ENCODE measurements at regions not wholly inside any gene's neighbourhood (a gene's known extent, or its start where the extent isn't known, plus 50 kb on each side); places are given as distances from the start of the nearest gene placed in this dataset.

- no peak overlapping the region for H3K4me3 ChIP-seq (ENCODE audit: low read length in 2 of 2)
- no peak overlapping the region for H3K27ac ChIP-seq (ENCODE audit: low read depth, low read length)
- POLR2A ChIA-PET (ENCODE audit: partially characterized antibody): no interaction called here
- H3K27me3 ChIP-seq (ENCODE audit: insufficient read depth, low read length): no peaks in the 10 kb centered on the region
- intact Hi-C loops (cut with micrococcal nuclease): no loop called here
- DNase-seq: no peak
- no peaks in the 10 kb centered on the region for H3K36me3 ChIP-seq (ENCODE audit: insufficient read depth, low read length)
- Mint-ChIP-seq H3K36me3 (no peaks in the 10 kb centered on the region), H3K27ac (no peak overlapping the region), H3K4me1 (no peaks in the 10 kb centered on the region), H3K27me3 (no peaks in the 10 kb centered on the region), H3K4me3 (no peak overlapping the region), H3K9me3 (peaks cover 0 to 3% (median 0%) of the 10 kb centered on the region in 8 donors)
- no peaks in the 10 kb centered on the region for H3K9me3 ChIP-seq (ENCODE audit: control insufficient read depth in 1 of 2, low read length in 2 of 2)
- CTCF ChIA-PET (ENCODE audit: partially characterized antibody): no interaction called here
- no peaks in the 10 kb centered on the region for H3K4me1 ChIP-seq (ENCODE audit: insufficient read depth, low read length)
Measured at GRCh38 chr4:123994917-123995316, 598.3 kb downstream of the SPRY1 start.

GRCh38 chr4:123995936-123996335, 599.3 kb downstream of the SPRY1 start:
- Histone ChIP-seq H3K4me3 (ENCODE audit: low read length in 2 of 2) (no peak overlapping the region), H3K4me1 (ENCODE audit: insufficient read depth, low read length) (no peaks in the 10 kb centered on the region), H3K36me3 (ENCODE audit: insufficient read depth, low read length) (no peaks in the 10 kb centered on the region), H3K9me3 (ENCODE audit: control insufficient read depth in 1 of 2, low read length in 2 of 2) (no peaks in the 10 kb centered on the region), H3K27ac (ENCODE audit: low read depth, low read length) (no peak overlapping the region), H3K27me3 (ENCODE audit: insufficient read depth, low read length) (no peaks in the 10 kb centered on the region)
- CTCF ChIA-PET (ENCODE audit: partially characterized antibody): no interaction called here
- DNase-seq: no peak
- intact Hi-C loops (cut with micrococcal nuclease): no loop called here
- Mint-ChIP-seq H3K9me3 (peaks cover 0 to 3% (median 0%) of the 10 kb centered on the region in 8 donors), H3K4me1 (no peaks in the 10 kb centered on the region), H3K4me3 (no peak overlapping the region), H3K27ac (no peak overlapping the region), H3K36me3 (no peaks in the 10 kb centered on the region), H3K27me3 (no peaks in the 10 kb centered on the region)
- POLR2A ChIA-PET (ENCODE audit: partially characterized antibody): no interaction called here

- no peaks in the 10 kb centered on the region for H3K36me3 ChIP-seq (ENCODE audit: insufficient read depth, low read length)
- Mint-ChIP-seq H3K4me1 (no peaks in the 10 kb centered on the region), H3K27ac (no peak overlapping the region), H3K9me3 (peaks cover 0 to 3% (median 0%) of the 10 kb centered on the region in 8 donors), H3K36me3 (no peaks in the 10 kb centered on the region), H3K4me3 (no peak overlapping the region), H3K27me3 (no peaks in the 10 kb centered on the region)
- H3K4me1 ChIP-seq (ENCODE audit: insufficient read depth, low read length): no peaks in the 10 kb centered on the region
- CTCF ChIA-PET (ENCODE audit: partially characterized antibody): no interaction called here
- POLR2A ChIA-PET (ENCODE audit: partially characterized antibody): no interaction called here
- no peak overlapping the region for H3K4me3 ChIP-seq (ENCODE audit: low read length in 2 of 2)
- H3K27me3 ChIP-seq (ENCODE audit: insufficient read depth, low read length): no peaks in the 10 kb centered on the region
- intact Hi-C loops (cut with micrococcal nuclease): no loop called here
- no peaks in the 10 kb centered on the region for H3K9me3 ChIP-seq (ENCODE audit: control insufficient read depth in 1 of 2, low read length in 2 of 2)
- no peak for DNase-seq
- H3K27ac ChIP-seq (ENCODE audit: low read depth, low read length): no peak overlapping the region
Measured at GRCh38 chr4:123996718-123997510, 600.3 kb downstream of the SPRY1 start.

GRCh38 chr4:123997776-123998449, 601.3 kb downstream of the SPRY1 start:
- ChIA-PET POLR2A (ENCODE audit: partially characterized antibody) (no interaction called here), CTCF (ENCODE audit: partially characterized antibody) (no interaction called here)
- Histone ChIP-seq H3K27ac (ENCODE audit: low read depth, low read length) (no peak overlapping the region), H3K4me3 (ENCODE audit: low read length in 2 of 2) (no peak overlapping the region), H3K9me3 (ENCODE audit: control insufficient read depth in 1 of 2, low read length in 2 of 2) (no peaks in the 10 kb centered on the region), H3K4me1 (ENCODE audit: insufficient read depth, low read length) (no peaks in the 10 kb centered on the region), H3K36me3 (ENCODE audit: insufficient read depth, low read length) (no peaks in the 10 kb centered on the region), H3K27me3 (ENCODE audit: insufficient read depth, low read length) (no peaks in the 10 kb centered on the region)
- no peak overlapping the region for H3K27ac Mint-ChIP-seq
- no peaks in the 10 kb centered on the region for H3K27me3 Mint-ChIP-seq
- no peak overlapping the region for H3K4me3 Mint-ChIP-seq
- H3K36me3 Mint-ChIP-seq: no peaks in the 10 kb centered on the region
- peaks cover 0 to 2% (median 0%) of the 10 kb centered on the region in 8 donors for H3K9me3 Mint-ChIP-seq
- H3K4me1 Mint-ChIP-seq: no peaks in the 10 kb centered on the region
- DNase-seq: no peak
- intact Hi-C loops (cut with micrococcal nuclease): no loop called here

GRCh38 chr4:124000233-124000632, 603.6 kb downstream of the SPRY1 start:
- ChIA-PET POLR2A (ENCODE audit: partially characterized antibody) (no interaction called here), CTCF (ENCODE audit: partially characterized antibody) (no interaction called here)
- no peaks in the 10 kb centered on the region for H3K36me3 Mint-ChIP-seq
- Histone ChIP-seq H3K4me1 (ENCODE audit: insufficient read depth, low read length) (no peaks in the 10 kb centered on the region), H3K36me3 (ENCODE audit: insufficient read depth, low read length) (no peaks in the 10 kb centered on the region), H3K27ac (ENCODE audit: low read depth, low read length) (no peak overlapping the region), H3K27me3 (ENCODE audit: insufficient read depth, low read length) (no peaks in the 10 kb centered on the region), H3K4me3 (ENCODE audit: low read length in 2 of 2) (no peak overlapping the region), H3K9me3 (ENCODE audit: control insufficient read depth in 1 of 2, low read length in 2 of 2) (no peaks in the 10 kb centered on the region)
- intact Hi-C loops (cut with micrococcal nuclease): no loop called here
- no peak for DNase-seq
- H3K4me1 Mint-ChIP-seq: no peaks in the 10 kb centered on the region
- H3K4me3 Mint-ChIP-seq: no peak overlapping the region
- no peaks in the 10 kb centered on the region for H3K27me3 Mint-ChIP-seq
- no peak overlapping the region for H3K27ac Mint-ChIP-seq
- H3K9me3 Mint-ChIP-seq: peaks cover 0 to 2% (median 0%) of the 10 kb centered on the region in 8 donors

- Histone ChIP-seq H3K27me3 (ENCODE audit: insufficient read depth, low read length) (no peaks in the 10 kb centered on the region), H3K36me3 (ENCODE audit: insufficient read depth, low read length) (no peaks in the 10 kb centered on the region), H3K4me3 (ENCODE audit: low read length in 2 of 2) (no peak overlapping the region), H3K9me3 (ENCODE audit: control insufficient read depth in 1 of 2, low read length in 2 of 2) (no peaks in the 10 kb centered on the region), H3K27ac (ENCODE audit: low read depth, low read length) (no peak overlapping the region), H3K4me1 (ENCODE audit: insufficient read depth, low read length) (no peaks in the 10 kb centered on the region)
- H3K4me1 Mint-ChIP-seq: no peaks in the 10 kb centered on the region
- H3K27me3 Mint-ChIP-seq: no peaks in the 10 kb centered on the region
- no peak overlapping the region for H3K27ac Mint-ChIP-seq
- ChIA-PET CTCF (ENCODE audit: partially characterized antibody) (no interaction called here), POLR2A (ENCODE audit: partially characterized antibody) (no interaction called here)
- no peak overlapping the region for H3K4me3 Mint-ChIP-seq
- H3K36me3 Mint-ChIP-seq: no peaks in the 10 kb centered on the region
- peaks cover 0 to 5% (median 1%) of the 10 kb centered on the region in 8 donors for H3K9me3 Mint-ChIP-seq
- no peak for DNase-seq
- intact Hi-C loops (cut with micrococcal nuclease): no loop called here
Measured at GRCh38 chr4:124015766-124016165, 619.2 kb downstream of the SPRY1 start.

GRCh38 chr4:124017185-124017785, 620.7 kb downstream of the SPRY1 start:
- POLR2A ChIA-PET (ENCODE audit: partially characterized antibody): no interaction called here
- H3K4me3 Mint-ChIP-seq: no peak overlapping the region
- CTCF ChIA-PET (ENCODE audit: partially characterized antibody): no interaction called here
- H3K36me3 Mint-ChIP-seq: no peaks in the 10 kb centered on the region
- no peaks in the 10 kb centered on the region for H3K4me1 Mint-ChIP-seq
- intact Hi-C loops (cut with micrococcal nuclease): no loop called here
- H3K27ac Mint-ChIP-seq: no peak overlapping the region
- Histone ChIP-seq H3K4me3 (ENCODE audit: low read length in 2 of 2) (no peak overlapping the region), H3K27me3 (ENCODE audit: insufficient read depth, low read length) (no peaks in the 10 kb centered on the region), H3K36me3 (ENCODE audit: insufficient read depth, low read length) (no peaks in the 10 kb centered on the region), H3K4me1 (ENCODE audit: insufficient read depth, low read length) (no peaks in the 10 kb centered on the region), H3K27ac (ENCODE audit: low read depth, low read length) (no peak overlapping the region), H3K9me3 (ENCODE audit: control insufficient read depth in 1 of 2, low read length in 2 of 2) (no peaks in the 10 kb centered on the region)
- H3K27me3 Mint-ChIP-seq: no peaks in the 10 kb centered on the region
- DNase-seq: no peak
- peaks cover 0 to 5% (median 2%) of the 10 kb centered on the region in 8 donors for H3K9me3 Mint-ChIP-seq
